Body of pancreas (tissue), 4 donors: ENCODE measurements at regions not wholly inside any gene's neighbourhood (a gene's known extent, or its start where the extent isn't known, plus 50 kb on each side); places are given as distances from the start of the nearest gene placed in this dataset.

ENCODE experiments used
- CTCF ChIP-seq, 7 experiments: fragments of 450-650 bp in 4 of 7; fragments of 200-600 bp in 3 of 7; sonication (generic) in 3 of 7; IDR thresholded peaks; one replicate each; pipeline ENCODE4 v1.5.1; 2016 to 2019; ENCODE audit warnings: antibody characterized with exemption in 7 of 7
- POLR2A ChIP-seq, 3 donors: fragments of 450-650 bp; IDR thresholded peaks; one replicate each; pipeline ENCODE4 v1.6.1; 2016; ENCODE audit warnings: antibody characterized with exemption in 3 of 3, mild to moderate bottlenecking in 2 of 3

DNA sequence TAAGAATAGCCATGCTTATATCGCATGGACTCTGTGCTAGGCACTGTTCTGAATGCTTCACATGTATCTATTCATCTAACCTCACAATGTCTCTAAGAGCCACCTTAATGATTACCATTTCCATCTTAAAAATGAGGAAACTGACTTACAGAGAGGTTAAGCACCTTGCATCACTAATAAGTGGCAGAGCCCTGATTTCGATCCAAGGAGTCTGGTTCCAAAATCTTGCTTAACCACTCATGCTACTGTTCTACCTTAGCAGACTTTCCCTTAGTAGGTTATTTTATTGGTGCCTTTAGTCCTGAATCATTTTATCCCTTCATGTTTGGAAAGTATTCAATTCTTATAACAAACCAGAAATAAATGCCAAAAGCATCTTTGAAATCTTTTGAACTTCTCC lies 89.2 kb upstream of the DCBLD2 start:
- TF ChIP-seq CTCF (IDR thresholded peaks at IDR 0.05), result no peak
- no peak for TF ChIP-seq POLR2A (IDR thresholded peaks at IDR 0.05)
